IMR-90 (cell line): ENCODE measurements at regions not wholly inside any gene's neighbourhood (a gene's known extent, or its start where the extent isn't known, plus 50 kb on each side); places are given as distances from the start of the nearest gene placed in this dataset.

Experiments used
- MAFK ChIP-seq: IDR thresholded peaks from 2 replicates; pipeline ENCODE4 v1.6.1; 2012; ENCODE audit warnings: low read depth, low read length, improper control_type of control experiment
- TF ChIP-seq, protein P1 (sequence below): fragments of 150-350 bp; IDR thresholded peaks from 2 replicates; pipeline ENCODE4 v1.6.1; 2016; ENCODE audit warnings: low read depth, mild to moderate bottlenecking, low read length, moderate library complexity, borderline replicate concordance
- TF ChIP-seq, protein P2 (sequence below): conservative IDR thresholded peaks from 2 replicates; pipeline ENCODE4 v1.5.1; 2012; ENCODE audit warnings: mild to moderate bottlenecking, low read depth, low read length, improper control_type of control experiment
- TF ChIP-seq, protein P3 (sequence below): fragments of 150-350 bp; IDR thresholded peaks from 2 replicates; pipeline ENCODE4 v1.6.1; 2017; ENCODE audit warnings: mild to moderate bottlenecking, antibody characterized with exemption, low read length, low read depth

DNA sequence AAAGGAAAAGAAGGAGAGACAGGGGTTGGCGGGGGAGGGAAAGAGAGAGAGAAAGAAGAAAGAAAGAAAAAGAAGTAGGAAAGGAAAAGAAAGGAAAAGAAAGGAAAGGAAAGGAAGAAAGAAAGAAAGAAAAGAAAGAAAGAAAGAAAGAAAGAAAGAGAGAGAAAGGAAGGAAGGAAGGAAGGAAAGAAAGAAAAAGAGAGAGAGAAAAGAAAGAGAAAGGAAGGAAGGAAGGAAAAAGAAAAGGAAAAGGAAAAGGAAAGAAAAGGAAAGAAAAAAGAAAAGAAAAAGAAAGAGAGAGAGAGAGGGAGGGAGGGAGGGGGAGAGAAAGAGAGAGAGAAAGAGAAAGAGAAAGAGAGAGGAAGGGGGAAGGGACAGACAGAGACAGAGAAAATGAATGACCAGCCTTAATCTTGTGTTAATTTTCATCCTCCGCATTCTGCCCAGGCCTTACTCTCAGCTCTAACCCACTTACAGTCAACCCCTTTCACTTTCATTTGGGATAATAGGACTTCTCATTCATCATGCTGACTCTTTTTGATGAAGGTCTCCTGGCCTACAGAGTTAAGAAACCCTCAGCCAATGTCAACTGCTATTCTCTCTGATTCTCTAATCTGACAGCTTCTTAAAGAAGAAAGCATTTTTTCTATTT, 207.3 kb downstream of the SUCLG1 start:
- TF ChIP-seq, protein P1, sequence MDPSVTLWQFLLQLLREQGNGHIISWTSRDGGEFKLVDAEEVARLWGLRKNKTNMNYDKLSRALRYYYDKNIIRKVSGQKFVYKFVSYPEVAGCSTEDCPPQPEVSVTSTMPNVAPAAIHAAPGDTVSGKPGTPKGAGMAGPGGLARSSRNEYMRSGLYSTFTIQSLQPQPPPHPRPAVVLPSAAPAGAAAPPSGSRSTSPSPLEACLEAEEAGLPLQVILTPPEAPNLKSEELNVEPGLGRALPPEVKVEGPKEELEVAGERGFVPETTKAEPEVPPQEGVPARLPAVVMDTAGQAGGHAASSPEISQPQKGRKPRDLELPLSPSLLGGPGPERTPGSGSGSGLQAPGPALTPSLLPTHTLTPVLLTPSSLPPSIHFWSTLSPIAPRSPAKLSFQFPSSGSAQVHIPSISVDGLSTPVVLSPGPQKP, result no peak
- TF ChIP-seq, protein P2, sequence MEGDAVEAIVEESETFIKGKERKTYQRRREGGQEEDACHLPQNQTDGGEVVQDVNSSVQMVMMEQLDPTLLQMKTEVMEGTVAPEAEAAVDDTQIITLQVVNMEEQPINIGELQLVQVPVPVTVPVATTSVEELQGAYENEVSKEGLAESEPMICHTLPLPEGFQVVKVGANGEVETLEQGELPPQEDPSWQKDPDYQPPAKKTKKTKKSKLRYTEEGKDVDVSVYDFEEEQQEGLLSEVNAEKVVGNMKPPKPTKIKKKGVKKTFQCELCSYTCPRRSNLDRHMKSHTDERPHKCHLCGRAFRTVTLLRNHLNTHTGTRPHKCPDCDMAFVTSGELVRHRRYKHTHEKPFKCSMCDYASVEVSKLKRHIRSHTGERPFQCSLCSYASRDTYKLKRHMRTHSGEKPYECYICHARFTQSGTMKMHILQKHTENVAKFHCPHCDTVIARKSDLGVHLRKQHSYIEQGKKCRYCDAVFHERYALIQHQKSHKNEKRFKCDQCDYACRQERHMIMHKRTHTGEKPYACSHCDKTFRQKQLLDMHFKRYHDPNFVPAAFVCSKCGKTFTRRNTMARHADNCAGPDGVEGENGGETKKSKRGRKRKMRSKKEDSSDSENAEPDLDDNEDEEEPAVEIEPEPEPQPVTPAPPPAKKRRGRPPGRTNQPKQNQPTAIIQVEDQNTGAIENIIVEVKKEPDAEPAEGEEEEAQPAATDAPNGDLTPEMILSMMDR, result no peak
- no peak for TF ChIP-seq MAFK
- TF ChIP-seq, protein P3, sequence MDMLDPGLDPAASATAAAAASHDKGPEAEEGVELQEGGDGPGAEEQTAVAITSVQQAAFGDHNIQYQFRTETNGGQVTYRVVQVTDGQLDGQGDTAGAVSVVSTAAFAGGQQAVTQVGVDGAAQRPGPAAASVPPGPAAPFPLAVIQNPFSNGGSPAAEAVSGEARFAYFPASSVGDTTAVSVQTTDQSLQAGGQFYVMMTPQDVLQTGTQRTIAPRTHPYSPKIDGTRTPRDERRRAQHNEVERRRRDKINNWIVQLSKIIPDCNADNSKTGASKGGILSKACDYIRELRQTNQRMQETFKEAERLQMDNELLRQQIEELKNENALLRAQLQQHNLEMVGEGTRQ, result no peak
